IMR-90 (cell line): ENCODE measurements at regions not wholly inside any gene's neighbourhood (a gene's known extent, or its start where the extent isn't known, plus 50 kb on each side); places are given as distances from the start of the nearest gene placed in this dataset.

Experiments
- ATAC-seq: fragments of 200-7000 bp; cut with Tn5 transposase; 2 replicates; pipeline ENCODE4 v1.9.1; 2020; ENCODE audit warnings: low read depth, mild to moderate bottlenecking, moderate library complexity
- BruUV-seq: library from RNA; stranded (reverse); fragments of 400-500 nt; replicated peaks from 2 replicates; lab custom pipeline; 2021; lab: Mats Ljungman, UMichigan
- CTCF ChIA-PET: fragments of 300-600 bp; formaldehyde crosslinking; extraction: SDS; loops from one replicate; lab custom pipeline; 2021; ENCODE audit warnings: antibody characterized with exemption; lab: Yijun Ruan, JAX
- POLR2A ChIA-PET: fragments of 300-600 bp; sonication (Branson Sonifier 250); formaldehyde crosslinking; loops from one replicate; lab custom pipeline; 2022; ENCODE audit warnings: antibody characterized with exemption; ENCODE audit not compliant: unreplicated experiment; lab: Charles Lee
- DNase-seq: peaks from one replicate; pipeline ENCODE4 v3.0.0; 2013
- H2AFZ ChIP-seq: replicated peaks from 2 replicates; pipeline ENCODE3; 2013; ENCODE audit warnings: low read length, mild to moderate bottlenecking; ENCODE audit not compliant: poor library complexity
- H2AK5ac ChIP-seq: 2 replicates; pipeline ENCODE4 v1.6.1; 2013; ENCODE audit warnings: low read depth, low read length, inconsistent platforms
- H2AK9ac ChIP-seq: replicated peaks from 2 replicates; pipeline ENCODE3; 2013; ENCODE audit warnings: mild to moderate bottlenecking, low read depth, low read length, moderate library complexity; ENCODE audit not compliant: poor library complexity
- H2BK120ac ChIP-seq: 2 replicates; pipeline ENCODE4 v1.6.1; 2013; ENCODE audit warnings: low read depth, low read length, inconsistent platforms
- H2BK15ac ChIP-seq: 3 replicates; pipeline ENCODE4 v1.6.1; 2013; ENCODE audit warnings: low read depth, low read length, inconsistent platforms
- H2BK20ac ChIP-seq: 2 replicates; pipeline ENCODE4 v1.6.1; 2013; ENCODE audit warnings: low read depth, mild to moderate bottlenecking, inconsistent platforms, low read length, moderate library complexity
- H2BK5ac ChIP-seq: 2 replicates; pipeline ENCODE4 v1.6.1; 2013; ENCODE audit warnings: mild to moderate bottlenecking, low read depth, low read length, inconsistent platforms; ENCODE audit not compliant: poor library complexity, severe bottlenecking
- H3K14ac ChIP-seq: replicated peaks from 2 replicates; pipeline ENCODE4 v1.6.1; 2013; ENCODE audit warnings: low read depth, low read length, inconsistent platforms
- H3K18ac ChIP-seq: 2 replicates; pipeline ENCODE4 v1.6.1; 2013; ENCODE audit warnings: low read depth, low read length, control low read depth
- H3K23ac ChIP-seq: 2 replicates; pipeline ENCODE4 v1.6.1; 2013; ENCODE audit warnings: low read depth, low read length, inconsistent platforms
- H3K27ac ChIP-seq: 2 replicates; pipeline ENCODE4 v1.5.1; 2013; ENCODE audit warnings: mild to moderate bottlenecking, control low read depth, low read length; ENCODE audit not compliant: insufficient read depth
- H3K27me3 ChIP-seq: 2 replicates; pipeline ENCODE4 v1.6.1; 2013; ENCODE audit warnings: low read length; ENCODE audit not compliant: control insufficient read depth, insufficient read depth
- H3K36me3 ChIP-seq: 2 replicates; pipeline ENCODE4 v1.6.1; 2013; ENCODE audit warnings: low read length, mixed read lengths; ENCODE audit not compliant: control insufficient read depth, insufficient read depth
- H3K4ac ChIP-seq: 2 replicates; pipeline ENCODE4 v1.6.1; 2013; ENCODE audit warnings: low read depth, low read length, inconsistent platforms
- H3K4me1 ChIP-seq: 2 replicates; pipeline ENCODE4 v1.6.1; 2013; ENCODE audit warnings: low read length, mixed read lengths; ENCODE audit not compliant: control insufficient read depth, insufficient read depth
- H3K4me2 ChIP-seq: 2 replicates; pipeline ENCODE4 v1.6.1; 2013; ENCODE audit warnings: low read depth, mild to moderate bottlenecking, control low read depth, low read length, moderate library complexity
- H3K4me3 ChIP-seq: 2 replicates; pipeline ENCODE4 v1.5.1; 2013; ENCODE audit warnings: low read depth, mild to moderate bottlenecking, control low read depth, low read length, moderate library complexity; ENCODE audit not compliant: insufficient read depth
- H3K56ac ChIP-seq: 2 replicates; pipeline ENCODE4 v1.6.1; 2013; ENCODE audit warnings: low read length, inconsistent platforms; ENCODE audit not compliant: insufficient read depth; ENCODE audit errors: extremely low read depth
- H3K79me1 ChIP-seq, 2 experiments: 2 replicates each; pipeline ENCODE4 v1.6.1; 2013; ENCODE audit warnings: low read length in 2 of 2, inconsistent platforms in 1 of 2, low read depth in 1 of 2
- H3K9ac ChIP-seq: 2 replicates; pipeline ENCODE4 v1.6.1; 2013; ENCODE audit warnings: low read depth, low read length, control low read depth
- H3K9me1 ChIP-seq: 2 replicates; pipeline ENCODE4 v1.6.1; 2013; ENCODE audit warnings: low read length, inconsistent platforms; ENCODE audit not compliant: insufficient read depth
- H3K9me3 ChIP-seq: 2 replicates; pipeline ENCODE4 v1.6.1; 2013; ENCODE audit warnings: low read length; ENCODE audit not compliant: control insufficient read depth, insufficient read depth
- H4K20me1 ChIP-seq: 2 replicates; pipeline ENCODE4 v1.6.1; 2013; ENCODE audit warnings: low read length, inconsistent platforms; ENCODE audit not compliant: insufficient read depth
- H4K5ac ChIP-seq: 2 replicates; pipeline ENCODE4 v1.6.1; 2013; ENCODE audit warnings: mild to moderate bottlenecking, low read depth, low read length, control low read depth
- H4K8ac ChIP-seq, 2 experiments: 2 replicates each; pipeline ENCODE4 v1.6.1; 2013; ENCODE audit warnings: low read depth in 2 of 2, low read length in 2 of 2, control low read depth in 1 of 2, inconsistent platforms in 1 of 2
- H4K91ac ChIP-seq: 2 replicates; pipeline ENCODE4 v1.6.1; 2013; ENCODE audit warnings: low read depth, low read length, inconsistent platforms; ENCODE audit not compliant: insufficient read depth
- BHLHE40 ChIP-seq: fragments of 150-350 bp; IDR thresholded peaks from 2 replicates; pipeline ENCODE4 v1.6.1; 2016; ENCODE audit warnings: mild to moderate bottlenecking, low read depth, low read length
- CEBPB ChIP-seq: IDR thresholded peaks from 2 replicates; pipeline ENCODE4 v1.6.1; 2012; ENCODE audit warnings: low read depth, low read length, improper control_type of control experiment
- CHD1 ChIP-seq: IDR thresholded peaks from 2 replicates; pipeline ENCODE4 v1.6.1; 2012; ENCODE audit warnings: low read depth, low read length, improper control_type of control experiment
- MAFK ChIP-seq: IDR thresholded peaks from 2 replicates; pipeline ENCODE4 v1.6.1; 2012; ENCODE audit warnings: low read depth, low read length, improper control_type of control experiment
- MXI1 ChIP-seq: IDR thresholded peaks from 2 replicates; pipeline ENCODE4 v1.6.1; 2012; ENCODE audit warnings: low read depth, mild to moderate bottlenecking, low read length, moderate library complexity, borderline replicate concordance
- NFE2L2 ChIP-seq: fragments of 150-350 bp; IDR thresholded peaks from 2 replicates; pipeline ENCODE4 v1.6.1; 2016; ENCODE audit warnings: low read depth, mild to moderate bottlenecking, low read length
- POLR2A ChIP-seq: IDR thresholded peaks from 2 replicates; pipeline ENCODE4 v1.6.1; 2012; ENCODE audit warnings: mild to moderate bottlenecking, low read depth, low read length
- RAD21 ChIP-seq: IDR thresholded peaks from 2 replicates; pipeline ENCODE4 v1.6.1; 2012; ENCODE audit warnings: low read length, improper control_type of control experiment
- RCOR1 ChIP-seq: IDR thresholded peaks from 2 replicates; pipeline ENCODE4 v1.6.1; 2012; ENCODE audit warnings: mild to moderate bottlenecking, low read length, improper control_type of control experiment; ENCODE audit not compliant: insufficient replicate concordance
- RFX5 ChIP-seq: IDR thresholded peaks from 2 replicates; pipeline ENCODE4 v1.8.0; 2012; ENCODE audit warnings: low read depth, mild to moderate bottlenecking, low read length, moderate library complexity
- WGBS, 2 experiments: methylation state at CpG; one replicate each; pipeline versions ENCODE4 v1.1.5 to v1.1.7; 2013; ENCODE audit warnings: missing lambda C conversion rate in 2 of 2; ENCODE audit not compliant: insufficient read length in 1 of 2; ENCODE audit errors: extremely low coverage in 2 of 2; 5-methylcytosine and 5-hydroxymethylcytosine counted together
- dilution Hi-C: fragments of 300-500 bp; cut with HindIII; formaldehyde crosslinking; loops from one replicate; pipeline ENCODE4 v1.14.3; 2018; ENCODE audit warnings: low sequenced_read_pairs; ENCODE audit not compliant: unreplicated experiment
- in situ Hi-C: fragments of 300-500 bp; cut with MboI; formaldehyde crosslinking; loops from 3 replicates; pipeline ENCODE4 v1.14.3; 2019; ENCODE audit warnings: low sequenced_read_pairs, inconsistent platforms, mixed read lengths
- intact Hi-C: fragments of 100-400 bp; cut with micrococcal nuclease; formaldehyde crosslinking; loops from 2 replicates; pipeline ENCODE4 v1.10.0; 2022

DNA sequence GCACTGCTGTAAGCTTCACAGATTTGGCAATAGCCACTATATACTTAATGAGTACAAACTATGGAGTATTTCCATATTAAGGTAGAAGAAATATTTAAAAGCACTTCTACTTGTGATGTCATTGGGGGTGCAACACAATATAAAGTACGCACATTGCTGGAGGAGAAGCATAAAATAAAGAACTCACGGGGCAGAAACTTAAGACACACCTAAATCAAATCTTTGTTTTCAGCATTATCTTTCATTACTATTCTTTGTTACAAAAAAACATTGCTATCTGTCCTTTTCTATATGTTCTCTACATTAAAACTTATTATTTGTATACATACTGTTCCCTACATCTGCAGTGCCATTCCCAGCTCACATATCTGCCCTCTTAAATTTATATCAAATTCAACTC is 93.3 kb upstream of the VPREB1 start:
- H3K9me1 ChIP-seq: no peaks in the 10 kb centered on the region
- H2BK15ac ChIP-seq: no peak overlapping the region
- no peak overlapping the region for H2AFZ ChIP-seq
- ChIA-PET CTCF (no interaction called here), POLR2A (no interaction called here)
- no peak overlapping the region for H3K23ac ChIP-seq
- TF ChIP-seq BHLHE40 (no peak), RCOR1 (no peak), POLR2A (no peak), NFE2L2 (no peak), CEBPB (no peak), RFX5 (no peak), CHD1 (no peak), MXI1 (no peak), RAD21 (no peak), MAFK (no peak)
- intact Hi-C loops: loop anchor here (10.0 kb wide), 2 partner anchors 117 to 167 kb away; partner anchors contain the start of gene TOP3B
- no peak overlapping the region for H3K27ac ChIP-seq
- H3K56ac ChIP-seq: no peak overlapping the region
- in situ Hi-C loops: no loop called here
- H3K36me3 ChIP-seq: no peaks in the 10 kb centered on the region
- no peak overlapping the region for H4K5ac ChIP-seq
- no peak overlapping the region for H2BK20ac ChIP-seq
- DNase-seq (no peak), ATAC-seq (no peak)
- no peak overlapping the region for H4K8ac ChIP-seq
- WGBS, 2 experiments: no CpG with 5 or more reads among the region's 2 CpGs
- H3K9ac ChIP-seq: no peak overlapping the region
- H2BK5ac ChIP-seq: no peak overlapping the region
- no peaks in the 10 kb centered on the region for H3K4me1 ChIP-seq
- no peak overlapping the region for H3K4ac ChIP-seq
- H2BK120ac ChIP-seq: no peak overlapping the region
- no peaks in the 10 kb centered on the region for H4K20me1 ChIP-seq
- H3K4me3 ChIP-seq: no peak overlapping the region
- H3K79me1 ChIP-seq: no peaks in the 10 kb centered on the region
- no peak overlapping the region for H3K4me2 ChIP-seq
- peaks cover 21% of the 10 kb centered on the region for H3K27me3 ChIP-seq
- no peak overlapping the region for H2AK5ac ChIP-seq
- H2AK9ac ChIP-seq: no peak overlapping the region
- no TSS peak for BruUV-seq
- no peaks in the 10 kb centered on the region for H3K9me3 ChIP-seq
- dilution Hi-C loops: no loop called here
- H4K91ac ChIP-seq: no peak overlapping the region
- H3K18ac ChIP-seq: no peak overlapping the region
- no peak overlapping the region for H3K14ac ChIP-seq
